ENCODE measurements at regions not wholly inside any gene's neighbourhood (a gene's known extent, or its start where the extent isn't known, plus 50 kb on each side); places are given as distances from the start of the nearest gene placed in this dataset.

- no peak overlapping the region for H3K4me3 ChIP-seq (ENCODE audit: low read depth, low read length)
- FAIRE-seq, result no peak
- no peak for DNase-seq (ENCODE audit: low read depth)
- H3K36me3 ChIP-seq (ENCODE audit: control insufficient read depth, insufficient read depth, low read length), result no peaks in the 10 kb centered on the region
- TF ChIP-seq CTCF (IDR thresholded peaks at IDR 0.05; ENCODE audit: insufficient read depth, low read length, severe bottlenecking), result no peak
- H3K27me3 ChIP-seq (ENCODE audit: control insufficient read depth, insufficient read depth, low read length), result peaks cover 2% of the 10 kb centered on the region
Observed at GRCh38 chr11:13874597-13874996, 87.9 kb upstream of the SPON1 start.

GRCh38 chr11:13875643-13876042 is 86.9 kb upstream of the SPON1 start:
- H3K27me3 ChIP-seq (ENCODE audit: control insufficient read depth, insufficient read depth, low read length), result peaks cover 2% of the 10 kb centered on the region
- no peak for TF ChIP-seq CTCF (IDR thresholded peaks at IDR 0.05; ENCODE audit: insufficient read depth, low read length, severe bottlenecking)
- no peak overlapping the region for H3K4me3 ChIP-seq (ENCODE audit: low read depth, low read length)
- DNase-seq (ENCODE audit: low read depth) (no peak), FAIRE-seq (peak; percentile 50)
- H3K36me3 ChIP-seq (ENCODE audit: control insufficient read depth, insufficient read depth, low read length), result no peaks in the 10 kb centered on the region

- no peak for TF ChIP-seq CTCF (IDR thresholded peaks at IDR 0.05; ENCODE audit: insufficient read depth, low read length, severe bottlenecking)
- DNase-seq (ENCODE audit: low read depth) (no peak), FAIRE-seq (no peak)
- H3K27me3 ChIP-seq (ENCODE audit: control insufficient read depth, insufficient read depth, low read length), result no peaks in the 10 kb centered on the region
- H3K36me3 ChIP-seq (ENCODE audit: control insufficient read depth, insufficient read depth, low read length), result no peaks in the 10 kb centered on the region
- no peak overlapping the region for H3K4me3 ChIP-seq (ENCODE audit: low read depth, low read length)
Observed at GRCh38 chr11:13876423-13876822, 86.1 kb upstream of the SPON1 start.

GRCh38 chr11:13878077-13878476 is 84.4 kb upstream of the SPON1 start:
- DNase-seq (ENCODE audit: low read depth) (no peak), FAIRE-seq (no peak)
- no peak for TF ChIP-seq CTCF (IDR thresholded peaks at IDR 0.05; ENCODE audit: insufficient read depth, low read length, severe bottlenecking)
- H3K27me3 ChIP-seq (ENCODE audit: control insufficient read depth, insufficient read depth, low read length), result no peaks in the 10 kb centered on the region
- no peaks in the 10 kb centered on the region for H3K36me3 ChIP-seq (ENCODE audit: control insufficient read depth, insufficient read depth, low read length)
- H3K4me3 ChIP-seq (ENCODE audit: low read depth, low read length), result no peak overlapping the region

GRCh38 chr11:13880634-13881033 is 81.9 kb upstream of the SPON1 start:
- Histone ChIP-seq H3K27me3 (ENCODE audit: control insufficient read depth, insufficient read depth, low read length) (no peaks in the 10 kb centered on the region), H3K4me3 (ENCODE audit: low read depth, low read length) (no peak overlapping the region), H3K36me3 (ENCODE audit: control insufficient read depth, insufficient read depth, low read length) (no peaks in the 10 kb centered on the region)
- DNase-seq (ENCODE audit: low read depth), result peak; percentile 63
- no peak for FAIRE-seq
- no peak for TF ChIP-seq CTCF (IDR thresholded peaks at IDR 0.05; ENCODE audit: insufficient read depth, low read length, severe bottlenecking)

GRCh38 chr11:13881226-13881905 is 81.2 kb upstream of the SPON1 start:
- TF ChIP-seq CTCF (IDR thresholded peaks at IDR 0.05; ENCODE audit: insufficient read depth, low read length, severe bottlenecking), result no peak
- no peaks in the 10 kb centered on the region for H3K27me3 ChIP-seq (ENCODE audit: control insufficient read depth, insufficient read depth, low read length)
- FAIRE-seq, result no peak
- DNase-seq (ENCODE audit: low read depth), result no peak
- no peak overlapping the region for H3K4me3 ChIP-seq (ENCODE audit: low read depth, low read length)
- no peaks in the 10 kb centered on the region for H3K36me3 ChIP-seq (ENCODE audit: control insufficient read depth, insufficient read depth, low read length)

Measured in bronchial epithelial cell (primary cell).